ENCODE measurements at regions not wholly inside any gene's neighbourhood (a gene's known extent, or its start where the extent isn't known, plus 50 kb on each side); places are given as distances from the start of the nearest gene placed in this dataset.

GRCh38 chr5:5902678-5903646, 475.4 kb downstream of the MED10 start:
- H3K36me3 ChIP-seq (ENCODE audit: control insufficient read depth, insufficient read depth, low read length): no peaks in the 10 kb centered on the region
- no peak for DNase-seq (ENCODE audit: extremely low read depth, insufficient read length)
- no peaks in the 10 kb centered on the region for H3K27me3 ChIP-seq (replicated peaks; ENCODE audit: control insufficient read depth, insufficient read depth, low read length)
- no peak overlapping the region for H3K4me3 ChIP-seq (replicated peaks; ENCODE audit: low read depth, low read length)
- TF ChIP-seq CTCF (IDR thresholded peaks at IDR 0.05; ENCODE audit: insufficient read depth, low read length, poor library complexity, severe bottlenecking): no peak

GRCh38 chr5:5900350-5900749, 477.9 kb downstream of the ICE1 start:
- H3K36me3 ChIP-seq (ENCODE audit: control insufficient read depth, insufficient read depth, low read length): no peaks in the 10 kb centered on the region
- no peak for TF ChIP-seq CTCF (IDR thresholded peaks at IDR 0.05; ENCODE audit: insufficient read depth, low read length, poor library complexity, severe bottlenecking)
- H3K27me3 ChIP-seq (replicated peaks; ENCODE audit: control insufficient read depth, insufficient read depth, low read length): no peaks in the 10 kb centered on the region
- H3K4me3 ChIP-seq (replicated peaks; ENCODE audit: low read depth, low read length): no peak overlapping the region
- no peak for DNase-seq (ENCODE audit: extremely low read depth, insufficient read length)

GRCh38 chr5:5899716-5900115, 477.2 kb downstream of the ICE1 start:
- H3K4me3 ChIP-seq (replicated peaks; ENCODE audit: low read depth, low read length): no peak overlapping the region
- no peak for DNase-seq (ENCODE audit: extremely low read depth, insufficient read length)
- no peak for TF ChIP-seq CTCF (IDR thresholded peaks at IDR 0.05; ENCODE audit: insufficient read depth, low read length, poor library complexity, severe bottlenecking)
- H3K27me3 ChIP-seq (replicated peaks; ENCODE audit: control insufficient read depth, insufficient read depth, low read length): no peaks in the 10 kb centered on the region
- H3K36me3 ChIP-seq (ENCODE audit: control insufficient read depth, insufficient read depth, low read length): no peaks in the 10 kb centered on the region

GRCh38 chr5:5888284-5888683, 465.8 kb downstream of the ICE1 start:
- Histone ChIP-seq H3K36me3 (ENCODE audit: control insufficient read depth, insufficient read depth, low read length) (no peaks in the 10 kb centered on the region), H3K4me3 (replicated peaks; ENCODE audit: low read depth, low read length) (no peak overlapping the region), H3K27me3 (replicated peaks; ENCODE audit: control insufficient read depth, insufficient read depth, low read length) (no peaks in the 10 kb centered on the region; the same call in 1 of the 2 replicates)
- no peak for DNase-seq (ENCODE audit: extremely low read depth, insufficient read length)
- no peak for TF ChIP-seq CTCF (IDR thresholded peaks at IDR 0.05; ENCODE audit: insufficient read depth, low read length, poor library complexity, severe bottlenecking)

- no peaks in the 10 kb centered on the region; the same call in 1 of the 2 replicates for H3K27me3 ChIP-seq (replicated peaks; ENCODE audit: control insufficient read depth, insufficient read depth, low read length)
- no peak for DNase-seq (ENCODE audit: extremely low read depth, insufficient read length)
- H3K4me3 ChIP-seq (replicated peaks; ENCODE audit: low read depth, low read length): no peak overlapping the region
- TF ChIP-seq CTCF (IDR thresholded peaks at IDR 0.05; ENCODE audit: insufficient read depth, low read length, poor library complexity, severe bottlenecking): no peak
- no peaks in the 10 kb centered on the region for H3K36me3 ChIP-seq (ENCODE audit: control insufficient read depth, insufficient read depth, low read length)
Measured at GRCh38 chr5:5887833-5888232, 465.4 kb downstream of the ICE1 start.
